ENCODE measurements at regions not wholly inside any gene's neighbourhood (a gene's known extent, or its start where the extent isn't known, plus 50 kb on each side); places are given as distances from the start of the nearest gene placed in this dataset.

GRCh38 chr11:38252620-38253019 is 1654.6 kb upstream of the RAG2 start:
- H3K36me3 ChIP-seq: no peaks in the 10 kb centered on the region
- intact Hi-C loops (cut with DNase I): no loop called here
- no peak overlapping the region for H3K27ac ChIP-seq
- TF ChIP-seq CTCF (IDR thresholded peaks at IDR 0.05): no peak
- TF ChIP-seq POLR2A (IDR thresholded peaks at IDR 0.05): no peak
- no peak for DNase-seq
- no peaks in the 10 kb centered on the region for H3K27me3 ChIP-seq
- H3K4me3 ChIP-seq (replicated peaks in 1 of 3): no peak overlapping the region
- no peaks in the 10 kb centered on the region for H3K4me1 ChIP-seq
- H3K9me3 ChIP-seq: no peaks in the 10 kb centered on the region

- TF ChIP-seq CTCF (IDR thresholded peaks at IDR 0.05): no peak
- no peak for TF ChIP-seq POLR2A (IDR thresholded peaks at IDR 0.05)
- Histone ChIP-seq H3K36me3 (no peaks in the 10 kb centered on the region), H3K27me3 (no peaks in the 10 kb centered on the region), H3K4me1 (no peaks in the 10 kb centered on the region), H3K9me3 (no peaks in the 10 kb centered on the region), H3K4me3 (replicated peaks in 1 of 3) (no peak overlapping the region), H3K27ac (no peak overlapping the region)
- WGBS, 2 donors: 76 to 79% methylated on average over 1 of the region's 1 CpG
- no peak for DNase-seq
- intact Hi-C loops (cut with DNase I): no loop called here
Measured at GRCh38 chr11:38246451-38246850, 1648.4 kb upstream of the RAG2 start.

GRCh38 chr11:38226684-38227083 is 1628.6 kb upstream of the RAG2 start:
- TF ChIP-seq CTCF (IDR thresholded peaks at IDR 0.05) (no peak), POLR2A (IDR thresholded peaks at IDR 0.05) (no peak)
- 96 to 98% methylated on average over 3 of the region's 3 CpGs for WGBS, 2 donors
- intact Hi-C loops (cut with DNase I): no loop called here

GRCh38 chr11:38221295-38221694 is 1623.3 kb upstream of the RAG2 start:
- Histone ChIP-seq H3K27me3 (no peaks in the 10 kb centered on the region), H3K4me3 (replicated peaks in 1 of 3) (no peak overlapping the region), H3K27ac (no peak overlapping the region), H3K9me3 (no peaks in the 10 kb centered on the region), H3K4me1 (no peaks in the 10 kb centered on the region), H3K36me3 (no peaks in the 10 kb centered on the region)
- no peak for DNase-seq
- TF ChIP-seq POLR2A (IDR thresholded peaks at IDR 0.05) (no peak), CTCF (IDR thresholded peaks at IDR 0.05) (no peak)
- intact Hi-C loops (cut with DNase I): no loop called here
- 72 to 78% methylated on average over 2 of the region's 2 CpGs for WGBS, 2 donors

More at GRCh38 chr11:38226684-38227083, 1628.6 kb upstream of the RAG2 start:
- Histone ChIP-seq H3K4me1 (no peaks in the 10 kb centered on the region), H3K9me3 (no peaks in the 10 kb centered on the region), H3K27me3 (no peaks in the 10 kb centered on the region), H3K36me3 (no peaks in the 10 kb centered on the region), H3K27ac (no peak overlapping the region), H3K4me3 (replicated peaks in 1 of 3) (no peak overlapping the region)
- DNase-seq: no peak

- Histone ChIP-seq H3K4me3 (replicated peaks in 1 of 3) (no peak overlapping the region), H3K27me3 (no peaks in the 10 kb centered on the region), H3K4me1 (no peaks in the 10 kb centered on the region), H3K9me3 (no peaks in the 10 kb centered on the region), H3K36me3 (no peaks in the 10 kb centered on the region), H3K27ac (no peak overlapping the region)
- 76 to 81% methylated on average over 2 of the region's 2 CpGs for WGBS, 2 donors
- TF ChIP-seq CTCF (IDR thresholded peaks at IDR 0.05): no peak
- no peak for TF ChIP-seq POLR2A (IDR thresholded peaks at IDR 0.05)
- intact Hi-C loops (cut with DNase I): no loop called here
- no peak for DNase-seq
Measured at GRCh38 chr11:38219636-38220035, 1621.6 kb upstream of the RAG2 start.
